Epithelial cell of proximal tubule (primary cell): ENCODE measurements at regions not wholly inside any gene's neighbourhood (a gene's known extent, or its start where the extent isn't known, plus 50 kb on each side); places are given as distances from the start of the nearest gene placed in this dataset.
A peak's percentile ranks its signal among the peaks of the same experiment; 100 is the strongest.

Experiments
- DNase-seq: peaks from one replicate; pipeline ENCODE4 v3.0.0-alpha.2; 2011; ENCODE audit warnings: low read depth
- H3K4me3 ChIP-seq: 2 replicates; pipeline ENCODE4 v1.5.1; 2011; ENCODE audit warnings: low read depth, mild to moderate bottlenecking, low read length
- CTCF ChIP-seq: conservative IDR thresholded peaks from 2 replicates; pipeline ENCODE4 v1.5.1; 2012; ENCODE audit warnings: low read depth, mild to moderate bottlenecking, low read length

- no peak for TF ChIP-seq CTCF
- H3K4me3 ChIP-seq = no peak overlapping the region
- no peak for DNase-seq
Observed at GRCh38 chr1:163866564-163866963, 544.8 kb downstream of the NUF2 start.

- no peak overlapping the region for H3K4me3 ChIP-seq
- no peak for TF ChIP-seq CTCF
- no peak for DNase-seq
Observed at GRCh38 chr1:163870666-163871065, 548.9 kb downstream of the NUF2 start.

GRCh38 chr1:163872067-163872466 is 550.3 kb downstream of the NUF2 start:
- no peak overlapping the region for H3K4me3 ChIP-seq
- no peak for TF ChIP-seq CTCF
- DNase-seq = no peak

GRCh38 chr1:163874070-163874469 is 552.3 kb downstream of the NUF2 start:
- peak; percentile 41 for TF ChIP-seq CTCF
- no peak for DNase-seq
- H3K4me3 ChIP-seq = no peak overlapping the region

- no peak overlapping the region for H3K4me3 ChIP-seq
- no peak for DNase-seq
- no peak for TF ChIP-seq CTCF
Observed at GRCh38 chr1:163875200-163875926, 553.6 kb downstream of the NUF2 start.

GRCh38 chr1:163875927-163876320 is 554.2 kb downstream of the NUF2 start:
- no peak overlapping the region for H3K4me3 ChIP-seq
- DNase-seq = no peak
- no peak for TF ChIP-seq CTCF

GRCh38 chr1:163876546-163876945 is 554.8 kb downstream of the NUF2 start:
- no peak overlapping the region for H3K4me3 ChIP-seq
- TF ChIP-seq CTCF = no peak
- no peak for DNase-seq
